Activated CD4-positive, alpha-beta memory T cell treated with anti-CD3 and anti-CD28 coated beads, Interleukin-2, amount 10 ng/mL, durations not matched to agents 7 days and 5 days (primary cell): ENCODE measurements at regions not wholly inside any gene's neighbourhood (a gene's known extent, or its start where the extent isn't known, plus 50 kb on each side); places are given as distances from the start of the nearest gene placed in this dataset.

Experiments used
- CTCF ChIA-PET: fragments of 350-600 bp; sonication (Branson Sonifier 250); formaldehyde crosslinking; loops from one replicate; lab custom pipeline; 2021; ENCODE audit warnings: antibody characterized with exemption, inconsistent platforms; lab: Charles Lee
- POLR2A ChIA-PET: fragments of 350-600 bp; sonication (Branson Sonifier 250); formaldehyde crosslinking; loops from one replicate; lab custom pipeline; 2021; ENCODE audit warnings: antibody characterized with exemption; lab: Charles Lee
- DNase-seq: peaks from one replicate; pipeline ENCODE4 v3.0.0-alpha.2; 2020
- H3K27ac Mint-ChIP-seq: one replicate; pipeline ENCODE4 v1.8.0; 2021; ENCODE audit warnings: mild to moderate bottlenecking, mixed read lengths
- H3K27me3 Mint-ChIP-seq: one replicate; pipeline ENCODE4 v1.8.0; 2021; ENCODE audit warnings: mixed read lengths
- H3K36me3 Mint-ChIP-seq: one replicate; pipeline ENCODE4 v1.8.0; 2021; ENCODE audit warnings: low read depth, mixed read lengths
- H3K4me1 Mint-ChIP-seq: one replicate; pipeline ENCODE4 v1.8.0; 2021; ENCODE audit warnings: mixed read lengths
- H3K4me3 Mint-ChIP-seq: one replicate; pipeline ENCODE4 v1.8.0; 2021; ENCODE audit warnings: mild to moderate bottlenecking, mixed read lengths
- H3K9me3 Mint-ChIP-seq: one replicate; pipeline ENCODE4 v1.8.0; 2021; ENCODE audit warnings: mixed read lengths

- Mint-ChIP-seq H3K4me3 (no peak overlapping the region), H3K4me1 (no peaks in the 10 kb centered on the region), H3K9me3 (no peaks in the 10 kb centered on the region), H3K27ac (no peak overlapping the region), H3K27me3 (no peaks in the 10 kb centered on the region), H3K36me3 (no peaks in the 10 kb centered on the region)
- ChIA-PET POLR2A (no interaction called here), CTCF (no interaction called here)
- DNase-seq, result no peak
Observed at GRCh38 chr20:52443874-52444273, 252.3 kb upstream of the ZFP64 start.

GRCh38 chr20:52441710-52442109 is 250.1 kb upstream of the ZFP64 start:
- ChIA-PET CTCF (no interaction called here), POLR2A (no interaction called here)
- Mint-ChIP-seq H3K36me3 (no peaks in the 10 kb centered on the region), H3K4me1 (no peaks in the 10 kb centered on the region), H3K9me3 (no peaks in the 10 kb centered on the region), H3K4me3 (no peak overlapping the region), H3K27me3 (no peaks in the 10 kb centered on the region), H3K27ac (no peak overlapping the region)
- no peak for DNase-seq

GRCh38 chr20:52439375-52439774 is 247.8 kb upstream of the ZFP64 start:
- Mint-ChIP-seq H3K4me3 (no peak overlapping the region), H3K27ac (no peak overlapping the region), H3K36me3 (no peaks in the 10 kb centered on the region), H3K27me3 (no peaks in the 10 kb centered on the region), H3K9me3 (no peaks in the 10 kb centered on the region), H3K4me1 (no peaks in the 10 kb centered on the region)
- ChIA-PET POLR2A (no interaction called here), CTCF (no interaction called here)
- DNase-seq, result no peak

GRCh38 chr20:52438326-52438963 is 246.9 kb upstream of the ZFP64 start:
- no peak overlapping the region for H3K27ac Mint-ChIP-seq
- no peaks in the 10 kb centered on the region for H3K27me3 Mint-ChIP-seq
- no peaks in the 10 kb centered on the region for H3K4me1 Mint-ChIP-seq
- no peaks in the 10 kb centered on the region for H3K9me3 Mint-ChIP-seq
- H3K36me3 Mint-ChIP-seq, result no peaks in the 10 kb centered on the region
- DNase-seq, result no peak
- POLR2A ChIA-PET, result no interaction called here
- CTCF ChIA-PET, result no interaction called here
- H3K4me3 Mint-ChIP-seq, result no peak overlapping the region

- peaks cover 8% of the 10 kb centered on the region for H3K9me3 Mint-ChIP-seq
- CTCF ChIA-PET, result interaction anchor here (1.2 kb wide), 1 partner anchor 122 kb away, joined by 3 read pairs; no protein-coding TSS in a partner anchor
- no peaks in the 10 kb centered on the region for H3K36me3 Mint-ChIP-seq
Observed at GRCh38 chr20:52434453-52434852, 242.9 kb upstream of the ZFP64 start.

GRCh38 chr20:52434041-52434425 is 242.5 kb upstream of the ZFP64 start:
- no peak for DNase-seq
- no peaks in the 10 kb centered on the region for H3K27me3 Mint-ChIP-seq
- no peak overlapping the region for H3K4me3 Mint-ChIP-seq
- no peaks in the 10 kb centered on the region for H3K36me3 Mint-ChIP-seq
- ChIA-PET CTCF (interaction anchor here (1.2 kb wide), 1 partner anchor 122 kb away, joined by 3 read pairs; no protein-coding TSS in a partner anchor), POLR2A (no interaction called here)
- no peaks in the 10 kb centered on the region for H3K4me1 Mint-ChIP-seq
- H3K27ac Mint-ChIP-seq, result no peak overlapping the region
- H3K9me3 Mint-ChIP-seq, result peaks cover 8% of the 10 kb centered on the region

More at GRCh38 chr20:52434453-52434852, 242.9 kb upstream of the ZFP64 start:
- POLR2A ChIA-PET, result no interaction called here
- Mint-ChIP-seq H3K4me1 (no peaks in the 10 kb centered on the region), H3K27ac (no peak overlapping the region), H3K4me3 (no peak overlapping the region), H3K27me3 (no peaks in the 10 kb centered on the region)
- no peak for DNase-seq

- Mint-ChIP-seq H3K9me3 (peaks cover 10% of the 10 kb centered on the region), H3K27ac (no peak overlapping the region), H3K4me3 (no peak overlapping the region), H3K4me1 (no peaks in the 10 kb centered on the region), H3K36me3 (no peaks in the 10 kb centered on the region), H3K27me3 (no peaks in the 10 kb centered on the region)
- ChIA-PET POLR2A (no interaction called here), CTCF (interaction anchor here (1.2 kb wide), 1 partner anchor 121 kb away, joined by 3 read pairs; no protein-coding TSS in a partner anchor)
- DNase-seq, result no peak
Observed at GRCh38 chr20:52433326-52434040, 241.9 kb upstream of the ZFP64 start.

GRCh38 chr20:52432740-52433139 is 241.2 kb upstream of the ZFP64 start:
- no peaks in the 10 kb centered on the region for H3K4me1 Mint-ChIP-seq
- H3K27me3 Mint-ChIP-seq, result no peaks in the 10 kb centered on the region
- H3K4me3 Mint-ChIP-seq, result no peak overlapping the region
- no peak overlapping the region for H3K27ac Mint-ChIP-seq
- H3K9me3 Mint-ChIP-seq, result peaks cover 10% of the 10 kb centered on the region
- ChIA-PET CTCF (no interaction called here), POLR2A (interaction anchor here (0.7 kb wide), 1 partner anchor 1703 kb away, joined by 3 read pairs; no protein-coding TSS in a partner anchor)
- no peaks in the 10 kb centered on the region for H3K36me3 Mint-ChIP-seq
- no peak for DNase-seq

GRCh38 chr20:52429029-52429428 is 237.4 kb upstream of the ZFP64 start:
- CTCF ChIA-PET, result no interaction called here
- no peak overlapping the region for H3K4me3 Mint-ChIP-seq
- DNase-seq, result no peak
- H3K9me3 Mint-ChIP-seq, result peaks cover 12% of the 10 kb centered on the region
- POLR2A ChIA-PET, result no interaction called here
- no peaks in the 10 kb centered on the region for H3K4me1 Mint-ChIP-seq
- no peaks in the 10 kb centered on the region for H3K27me3 Mint-ChIP-seq
- H3K36me3 Mint-ChIP-seq, result no peaks in the 10 kb centered on the region
- H3K27ac Mint-ChIP-seq, result no peak overlapping the region

GRCh38 chr20:52427960-52428359 is 236.4 kb upstream of the ZFP64 start:
- Mint-ChIP-seq H3K4me3 (no peak overlapping the region), H3K4me1 (no peaks in the 10 kb centered on the region), H3K9me3 (peaks cover 15% of the 10 kb centered on the region), H3K27me3 (no peaks in the 10 kb centered on the region), H3K36me3 (no peaks in the 10 kb centered on the region), H3K27ac (no peak overlapping the region)
- CTCF ChIA-PET, result no interaction called here
- POLR2A ChIA-PET, result no interaction called here
- no peak for DNase-seq

- POLR2A ChIA-PET, result interaction anchor here (0.7 kb wide), 1 partner anchor 17 kb away, joined by 3 read pairs; no protein-coding TSS in a partner anchor
- no peak for DNase-seq
- Mint-ChIP-seq H3K4me3 (no peak overlapping the region), H3K9me3 (peaks cover 15% of the 10 kb centered on the region), H3K27ac (no peak overlapping the region), H3K27me3 (no peaks in the 10 kb centered on the region), H3K4me1 (no peaks in the 10 kb centered on the region), H3K36me3 (no peaks in the 10 kb centered on the region)
- CTCF ChIA-PET, result no interaction called here
Observed at GRCh38 chr20:52426856-52427255, 235.3 kb upstream of the ZFP64 start.

- no peak for DNase-seq
- CTCF ChIA-PET, result no interaction called here
- no peak overlapping the region for H3K4me3 Mint-ChIP-seq
- H3K4me1 Mint-ChIP-seq, result no peaks in the 10 kb centered on the region
- no peak overlapping the region for H3K27ac Mint-ChIP-seq
- H3K9me3 Mint-ChIP-seq, result peaks cover 10% of the 10 kb centered on the region
- POLR2A ChIA-PET, result interaction anchor here (0.5 kb wide), 1 partner anchor 401 kb away, joined by 3 read pairs; no protein-coding TSS in a partner anchor
- no peaks in the 10 kb centered on the region for H3K36me3 Mint-ChIP-seq
- no peaks in the 10 kb centered on the region for H3K27me3 Mint-ChIP-seq
Observed at GRCh38 chr20:52425701-52426100, 234.1 kb upstream of the ZFP64 start.

- no peak for DNase-seq
- ChIA-PET CTCF (no interaction called here), POLR2A (no interaction called here)
- Mint-ChIP-seq H3K27ac (no peak overlapping the region), H3K9me3 (peaks cover 10% of the 10 kb centered on the region), H3K36me3 (no peaks in the 10 kb centered on the region), H3K4me1 (no peaks in the 10 kb centered on the region), H3K27me3 (no peaks in the 10 kb centered on the region), H3K4me3 (no peak overlapping the region)
Observed at GRCh38 chr20:52425253-52425652, 233.7 kb upstream of the ZFP64 start.
